Gastrocnemius medialis (tissue), 4 donors: ENCODE measurements at regions not wholly inside any gene's neighbourhood (a gene's known extent, or its start where the extent isn't known, plus 50 kb on each side); places are given as distances from the start of the nearest gene placed in this dataset.
"Not testable (repeated sequence)": the region's sequence is repeated elsewhere in the genome, so short reads cannot be mapped to it uniquely, and the experiment has no call there.

Experiments used
- ATAC-seq, 2 donors: fragments of 150-250 bp; one replicate each; pipeline ENCODE4 v1.9.1; 2016
- DNase-seq, 2 donors: peaks; one replicate each; pipeline ENCODE4 v3.0.0-alpha.2; 2019
- H3K27ac ChIP-seq, 4 donors: fragments of 200-600 bp; sonication (generic); 1 replicate in 1 of 4; 2 replicates in 3 of 4; pipeline ENCODE4 v1.5.1; 2016 to 2018; ENCODE audit warnings: mild to moderate bottlenecking in 2 of 4, moderate library complexity in 1 of 4
- H3K27me3 ChIP-seq, 3 donors: fragments of 200-600 bp; sonication (generic) in 2 of 3; 1 replicate in 1 of 3; 2 replicates in 2 of 3; pipeline versions ENCODE4 v1.5.1 to v1.6.0; 2016 to 2019; ENCODE audit warnings: mild to moderate bottlenecking in 1 of 3, moderate library complexity in 1 of 3
- H3K36me3 ChIP-seq, 2 donors: fragments of 200-600 bp; sonication (generic) in 1 of 2; one replicate each; pipeline ENCODE4 v1.5.1; 2017 to 2018
- H3K4me1 ChIP-seq, 2 donors: fragments of 200-600 bp; sonication (generic) in 1 of 2; one replicate each; pipeline ENCODE4 v1.5.1; 2016 to 2017; ENCODE audit warnings: mild to moderate bottlenecking in 2 of 2
- H3K4me3 ChIP-seq, 4 donors: fragments of 200-600 bp; sonication (generic) in 3 of 4; 1 replicate in 1 of 4; 2 replicates in 3 of 4; pipeline ENCODE4 v1.5.1; 2016 to 2019; ENCODE audit warnings: mild to moderate bottlenecking in 2 of 4
- H3K9me3 ChIP-seq, 3 donors: fragments of 200-600 bp; sonication (generic) in 2 of 3; 1 replicate in 1 of 3; 2 replicates in 2 of 3; pipeline ENCODE4 v1.5.1; 2016 to 2019
- POLR2A ChIP-seq, 2 donors: fragments of 450-650 bp; IDR thresholded peaks; one replicate each; pipeline ENCODE4 v1.6.1; 2017; ENCODE audit warnings: antibody characterized with exemption in 2 of 2, mild to moderate bottlenecking in 2 of 2, moderate library complexity in 2 of 2
- in situ Hi-C, 4 donors: fragments of 200-750 bp; cut with MboI; loops; one replicate each; pipeline versions ENCODE4 v1.15.0 to v1.8.0; 2017; ENCODE audit warnings: low sequenced_read_pairs in 4 of 4
- intact Hi-C: fragments of 100-400 bp; cut with DNase I; formaldehyde crosslinking; loops from one replicate; pipeline ENCODE4 v1.15.1; 2023; ENCODE audit warnings: low total_unique reads
- TF ChIP-seq, protein P1 (sequence below), 5 experiments: fragments of 450-650 bp in 3 of 5; fragments of 200-600 bp in 2 of 5; sonication (generic) in 2 of 5; IDR thresholded peaks in 4 of 5; conservative IDR thresholded peaks in 1 of 5; 1 replicate in 4 of 5; 2 replicates in 1 of 5; pipeline ENCODE4 v1.5.1; 2016 to 2019; ENCODE audit warnings: antibody characterized with exemption in 5 of 5, mild to moderate bottlenecking in 3 of 5, moderate library complexity in 3 of 5

DNA sequence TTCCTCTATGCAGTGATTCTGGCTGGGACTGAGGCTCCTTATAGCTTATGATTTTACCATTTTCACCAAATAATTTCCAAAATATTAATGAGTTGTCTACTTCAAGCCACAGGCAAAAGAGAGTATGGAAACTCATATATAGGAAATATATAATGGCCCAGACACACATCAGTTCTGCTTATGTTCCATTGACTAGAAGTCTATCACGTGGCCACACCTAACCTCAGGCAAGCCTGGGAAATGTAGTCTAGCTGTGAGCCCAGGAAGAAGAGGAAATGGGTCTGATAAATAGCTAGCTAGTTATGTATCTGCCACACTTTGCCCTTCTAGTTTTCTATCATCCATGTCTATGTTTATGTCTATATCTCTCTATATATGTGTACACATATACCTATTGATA, 195.1 kb downstream of the OTOL1 start:
- in situ Hi-C loops (no loop called here), intact Hi-C loops (no loop called here)
- Histone ChIP-seq H3K4me1 (no peaks in the 10 kb centered on the region), H3K27me3 (no peaks in the 10 kb centered on the region), H3K4me3 (no peak overlapping the region), H3K36me3 (no peaks in the 10 kb centered on the region), H3K9me3 (no peaks in the 10 kb centered on the region), H3K27ac (no peak overlapping the region)
- ATAC-seq (no peak), DNase-seq (no peak)
- TF ChIP-seq, protein P1, sequence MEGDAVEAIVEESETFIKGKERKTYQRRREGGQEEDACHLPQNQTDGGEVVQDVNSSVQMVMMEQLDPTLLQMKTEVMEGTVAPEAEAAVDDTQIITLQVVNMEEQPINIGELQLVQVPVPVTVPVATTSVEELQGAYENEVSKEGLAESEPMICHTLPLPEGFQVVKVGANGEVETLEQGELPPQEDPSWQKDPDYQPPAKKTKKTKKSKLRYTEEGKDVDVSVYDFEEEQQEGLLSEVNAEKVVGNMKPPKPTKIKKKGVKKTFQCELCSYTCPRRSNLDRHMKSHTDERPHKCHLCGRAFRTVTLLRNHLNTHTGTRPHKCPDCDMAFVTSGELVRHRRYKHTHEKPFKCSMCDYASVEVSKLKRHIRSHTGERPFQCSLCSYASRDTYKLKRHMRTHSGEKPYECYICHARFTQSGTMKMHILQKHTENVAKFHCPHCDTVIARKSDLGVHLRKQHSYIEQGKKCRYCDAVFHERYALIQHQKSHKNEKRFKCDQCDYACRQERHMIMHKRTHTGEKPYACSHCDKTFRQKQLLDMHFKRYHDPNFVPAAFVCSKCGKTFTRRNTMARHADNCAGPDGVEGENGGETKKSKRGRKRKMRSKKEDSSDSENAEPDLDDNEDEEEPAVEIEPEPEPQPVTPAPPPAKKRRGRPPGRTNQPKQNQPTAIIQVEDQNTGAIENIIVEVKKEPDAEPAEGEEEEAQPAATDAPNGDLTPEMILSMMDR (IDR thresholded peaks at IDR 0.05 in 4 of 5, conservative IDR thresholded peaks at IDR 0.05 in 1 of 5), result no peak
- TF ChIP-seq POLR2A (IDR thresholded peaks at IDR 0.05), result no peak

DNA sequence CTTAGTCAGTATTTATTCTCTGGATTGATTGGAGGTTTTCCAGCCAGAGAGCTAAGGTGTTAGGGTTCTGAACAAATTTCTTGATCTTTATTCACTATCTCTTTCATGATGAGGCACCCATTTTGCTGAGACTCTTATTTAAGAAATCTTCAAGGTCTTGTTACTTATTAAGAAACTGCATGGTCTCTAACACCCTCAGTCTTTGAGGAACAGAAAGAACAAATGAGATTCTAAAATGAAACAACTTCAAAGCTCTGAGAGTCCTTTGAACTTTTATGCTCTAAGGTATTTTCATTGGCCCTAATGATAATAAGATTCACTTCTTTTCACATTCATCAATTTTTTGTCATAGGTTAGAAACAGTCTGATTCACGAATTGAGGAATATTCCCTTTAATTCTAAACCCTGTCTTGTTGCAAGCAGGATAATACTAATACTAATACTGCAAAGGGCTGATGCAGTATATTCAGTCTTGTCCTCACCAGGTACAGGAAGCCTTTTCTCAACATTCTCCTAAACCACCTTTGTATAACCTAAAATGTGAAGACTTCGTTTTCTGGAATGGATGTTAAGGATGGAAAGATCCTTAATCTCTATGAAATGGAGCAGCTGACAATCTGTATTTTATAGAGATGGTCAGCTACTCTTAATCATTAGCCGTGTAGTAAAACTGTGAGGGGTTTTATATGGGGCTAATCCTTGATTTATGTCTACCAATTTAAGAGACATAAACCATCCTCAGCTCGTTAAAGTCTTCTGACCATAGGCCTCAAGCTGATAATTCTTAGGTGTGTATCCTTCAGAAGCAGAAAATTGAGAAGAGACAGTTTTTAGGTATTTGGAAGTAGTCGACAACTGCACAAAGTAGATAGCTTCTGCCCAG, 198.3 kb downstream of the OTOL1 start:
- intact Hi-C loops, result no loop called here
- TF ChIP-seq, protein P1 (IDR thresholded peaks at IDR 0.05 in 4 of 5, conservative IDR thresholded peaks at IDR 0.05 in 1 of 5), result no peak
- no peak for TF ChIP-seq POLR2A (IDR thresholded peaks at IDR 0.05)
- no peaks in the 10 kb centered on the region for H3K36me3 ChIP-seq
- no peaks in the 10 kb centered on the region for H3K9me3 ChIP-seq
- DNase-seq (no peak), ATAC-seq (no peak)
- no peaks in the 10 kb centered on the region for H3K4me1 ChIP-seq
- H3K27me3 ChIP-seq, result no peaks in the 10 kb centered on the region
- in situ Hi-C loops, result no loop called here
- no peak overlapping the region for H3K27ac ChIP-seq
- H3K4me3 ChIP-seq, result no peak overlapping the region

DNA sequence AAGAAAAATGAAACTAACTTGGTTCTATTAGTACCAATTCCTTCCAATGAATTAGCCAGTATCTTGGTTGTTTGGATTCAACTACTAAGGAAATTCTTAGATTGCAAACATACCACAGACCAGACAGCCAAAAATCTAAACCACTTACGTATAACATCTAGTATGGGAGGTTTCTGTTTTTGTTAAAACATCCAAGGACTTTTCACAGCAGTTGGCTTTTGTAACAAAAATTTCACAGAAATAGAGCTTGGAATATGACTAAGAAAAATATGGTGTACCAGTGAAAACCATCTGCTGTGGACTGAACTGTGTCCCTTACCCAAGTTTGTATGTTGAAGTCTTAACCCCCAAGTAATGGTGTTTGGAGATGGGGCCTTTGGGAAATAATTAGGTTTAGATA, 199.2 kb downstream of the OTOL1 start:
- no peaks in the 10 kb centered on the region for H3K36me3 ChIP-seq
- no peak overlapping the region for H3K27ac ChIP-seq
- intact Hi-C loops (no loop called here), in situ Hi-C loops (no loop called here)
- ATAC-seq (no peak), DNase-seq (no peak)
- no peak overlapping the region for H3K4me3 ChIP-seq
- H3K27me3 ChIP-seq, result no peaks in the 10 kb centered on the region
- TF ChIP-seq POLR2A (IDR thresholded peaks at IDR 0.05), result no peak
- TF ChIP-seq, protein P1 (IDR thresholded peaks at IDR 0.05 in 4 of 5, conservative IDR thresholded peaks at IDR 0.05 in 1 of 5), result no peak
- no peaks in the 10 kb centered on the region for H3K4me1 ChIP-seq
- no peaks in the 10 kb centered on the region for H3K9me3 ChIP-seq

DNA sequence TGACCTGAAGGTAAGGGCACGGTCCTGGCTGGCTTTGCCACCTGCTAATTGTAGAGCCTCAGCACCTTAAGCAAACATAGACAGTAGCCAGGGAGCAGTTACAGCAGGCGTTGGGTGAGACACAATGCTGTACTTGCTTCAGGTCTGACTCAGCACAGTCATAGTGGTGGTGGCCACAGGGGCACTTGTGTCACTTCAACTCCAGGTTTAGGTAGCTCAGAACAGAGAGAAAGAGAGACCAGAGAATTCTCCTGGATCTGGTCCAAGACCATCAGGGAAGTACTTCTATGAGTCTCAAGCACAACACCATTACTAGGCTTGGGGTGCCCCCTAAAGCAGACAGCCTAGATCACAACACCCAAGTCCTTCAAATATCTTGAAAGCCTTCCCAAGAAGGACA, 204.4 kb downstream of the OTOL1 start:
- in situ Hi-C loops (no loop called here), intact Hi-C loops (no loop called here)
- ATAC-seq (no peak), DNase-seq (no peak)
- no peak for TF ChIP-seq POLR2A (IDR thresholded peaks at IDR 0.05)
- TF ChIP-seq, protein P1 (IDR thresholded peaks at IDR 0.05 in 4 of 5, conservative IDR thresholded peaks at IDR 0.05 in 1 of 5), result no peak
- no peaks in the 10 kb centered on the region for H3K27me3 ChIP-seq
- H3K27ac ChIP-seq, result no peak overlapping the region
- no peak overlapping the region for H3K4me3 ChIP-seq
- H3K9me3 ChIP-seq, result no peaks in the 10 kb centered on the region
- H3K36me3 ChIP-seq, result no peaks in the 10 kb centered on the region
- no peaks in the 10 kb centered on the region for H3K4me1 ChIP-seq

DNA sequence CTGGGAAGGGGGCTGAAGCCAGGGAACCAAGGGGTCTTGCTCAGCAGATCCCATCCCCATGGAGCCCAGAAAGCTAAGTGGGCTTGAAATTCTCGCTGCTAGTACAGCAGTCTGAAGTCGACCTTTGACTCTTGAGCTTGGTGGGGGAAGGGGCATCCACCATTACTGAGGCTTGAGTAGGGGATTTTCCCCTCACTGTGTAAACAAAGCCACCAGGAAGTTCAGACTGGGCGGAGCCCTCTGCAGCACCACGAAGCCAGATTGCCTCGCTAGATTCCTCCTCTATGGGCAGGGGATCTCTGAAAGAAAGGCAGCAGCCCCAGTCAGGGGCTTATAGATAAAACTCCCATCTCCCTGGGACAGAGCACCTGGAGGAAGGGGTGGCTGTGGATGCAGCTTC, 210.6 kb downstream of the OTOL1 start:
- H3K36me3 ChIP-seq, H3K9me3 ChIP-seq, in situ Hi-C loops, H3K4me3 ChIP-seq, DNase-seq, intact Hi-C loops, H3K4me1 ChIP-seq, H3K27me3 ChIP-seq, ATAC-seq, H3K27ac ChIP-seq: not testable (repeated sequence)
